MM.1S (cell line): ENCODE measurements at regions not wholly inside any gene's neighbourhood (a gene's known extent, or its start where the extent isn't known, plus 50 kb on each side); places are given as distances from the start of the nearest gene placed in this dataset.

Source experiments
- DNase-seq: peaks from one replicate; pipeline ENCODE4 v3.0.0-alpha.2; 2015
- H2AFZ ChIP-seq: fragments of 300-600 bp; sonication (generic); 2 replicates; pipeline ENCODE4 v1.6.0; 2016; ENCODE audit warnings: antibody characterized with exemption, low read length
- H3F3A ChIP-seq: fragments of 300-600 bp; sonication (generic); 2 replicates; pipeline ENCODE4 v1.6.1; 2016; ENCODE audit warnings: mild to moderate bottlenecking, antibody characterized with exemption, low read length, moderate library complexity, mixed read lengths; ENCODE audit not compliant: insufficient read depth
- H3K27ac ChIP-seq: fragments of 300-600 bp; sonication (generic); 2 replicates; pipeline ENCODE4 v1.5.1; 2016; ENCODE audit warnings: mild to moderate bottlenecking, low read length
- H3K27me3 ChIP-seq: fragments of 300-600 bp; sonication (generic); replicated peaks from 2 replicates; pipeline ENCODE4 v1.6.0; 2016; ENCODE audit warnings: low read length; ENCODE audit not compliant: insufficient read depth
- H3K36me3 ChIP-seq: fragments of 300-600 bp; sonication (generic); replicated peaks from 2 replicates; pipeline ENCODE4 v1.6.1; 2016; ENCODE audit warnings: mild to moderate bottlenecking, low read length, mixed read lengths; ENCODE audit not compliant: insufficient read depth
- H3K4me1 ChIP-seq: fragments of 300-600 bp; sonication (generic); 2 replicates; pipeline ENCODE4 v1.6.1; 2016; ENCODE audit warnings: low read length, mixed read lengths
- H3K4me2 ChIP-seq: fragments of 300-600 bp; sonication (generic); 2 replicates; pipeline ENCODE4 v1.6.0; 2016; ENCODE audit warnings: low read depth, low read length
- H3K4me3 ChIP-seq: fragments of 300-600 bp; sonication (generic); 2 replicates; pipeline ENCODE4 v1.5.1; 2016; ENCODE audit warnings: low read length, mixed read lengths
- H3K79me2 ChIP-seq: fragments of 300-600 bp; sonication (generic); 2 replicates; pipeline ENCODE4 v1.6.1; 2016; ENCODE audit warnings: mixed run types, low read length, mixed read lengths
- H3K9ac ChIP-seq: fragments of 300-600 bp; sonication (generic); 2 replicates; pipeline ENCODE4 v1.6.1; 2016; ENCODE audit warnings: low read length, mixed read lengths
- H3K9me2 ChIP-seq: fragments of 300-600 bp; sonication (generic); replicated peaks from 2 replicates; pipeline ENCODE4 v1.6.1; 2016; ENCODE audit warnings: mild to moderate bottlenecking, low read length, mixed read lengths; ENCODE audit not compliant: insufficient read depth
- H3K9me3 ChIP-seq: fragments of 300-600 bp; sonication (generic); replicated peaks from 2 replicates; pipeline ENCODE4 v1.6.1; 2016; ENCODE audit warnings: mild to moderate bottlenecking, low read length, mixed read lengths; ENCODE audit not compliant: insufficient read depth
- H4K20me1 ChIP-seq: fragments of 300-600 bp; sonication (generic); 2 replicates; pipeline ENCODE4 v1.6.1; 2016; ENCODE audit warnings: mild to moderate bottlenecking, low read length, moderate library complexity, mixed read lengths; ENCODE audit not compliant: insufficient read depth
- EZH2 ChIP-seq: fragments of 300-600 bp; sonication (generic); optimal IDR thresholded peaks from 2 replicates; pipeline ENCODE3; 2017; ENCODE audit warnings: low read depth, mild to moderate bottlenecking, antibody characterized with exemption, low read length, mixed read lengths
- EZH2phosphoT487 ChIP-seq: fragments of 300-600 bp; sonication (generic); IDR thresholded peaks from 2 replicates; pipeline ENCODE4 v1.6.1; 2018; ENCODE audit warnings: antibody characterized with exemption, low read length
- TF ChIP-seq, protein P1 (sequence below): fragments of 300-600 bp; sonication (generic); IDR thresholded peaks from 2 replicates; pipeline ENCODE4 v1.5.1; 2016; ENCODE audit warnings: antibody characterized with exemption, low read length, mixed read lengths

DNA sequence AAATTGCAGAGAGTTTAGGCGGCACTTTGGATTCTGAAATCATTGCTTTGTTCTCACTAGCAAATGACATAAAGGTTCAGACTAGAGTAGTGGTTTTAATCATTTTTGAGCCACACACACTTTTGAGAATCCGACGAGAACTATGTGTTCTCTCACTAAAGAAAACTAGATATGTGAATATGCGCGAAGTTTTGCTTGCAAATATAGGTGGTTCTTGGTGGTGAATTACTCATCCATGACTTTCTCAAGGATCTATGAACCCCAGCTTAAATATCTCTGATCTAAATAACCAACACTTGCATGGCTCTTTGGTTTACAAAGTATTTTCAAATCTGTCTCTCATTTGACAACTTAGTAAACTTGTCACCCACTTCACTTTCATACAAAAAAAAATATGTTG, 54.8 kb downstream of the NOG start:
- Histone ChIP-seq H3K79me2 (no peaks in the 10 kb centered on the region), H3K36me3 (no peaks in the 10 kb centered on the region), H3K4me3 (no peak overlapping the region), H3K27me3 (no peaks in the 10 kb centered on the region), H3F3A (no peaks in the 10 kb centered on the region), H3K4me2 (no peak overlapping the region), H4K20me1 (no peaks in the 10 kb centered on the region), H3K9ac (no peak overlapping the region), H3K9me3 (no peaks in the 10 kb centered on the region), H3K27ac (no peak overlapping the region), H2AFZ (no peak overlapping the region), H3K4me1 (no peaks in the 10 kb centered on the region), H3K9me2 (no peaks in the 10 kb centered on the region)
- TF ChIP-seq, protein P1, sequence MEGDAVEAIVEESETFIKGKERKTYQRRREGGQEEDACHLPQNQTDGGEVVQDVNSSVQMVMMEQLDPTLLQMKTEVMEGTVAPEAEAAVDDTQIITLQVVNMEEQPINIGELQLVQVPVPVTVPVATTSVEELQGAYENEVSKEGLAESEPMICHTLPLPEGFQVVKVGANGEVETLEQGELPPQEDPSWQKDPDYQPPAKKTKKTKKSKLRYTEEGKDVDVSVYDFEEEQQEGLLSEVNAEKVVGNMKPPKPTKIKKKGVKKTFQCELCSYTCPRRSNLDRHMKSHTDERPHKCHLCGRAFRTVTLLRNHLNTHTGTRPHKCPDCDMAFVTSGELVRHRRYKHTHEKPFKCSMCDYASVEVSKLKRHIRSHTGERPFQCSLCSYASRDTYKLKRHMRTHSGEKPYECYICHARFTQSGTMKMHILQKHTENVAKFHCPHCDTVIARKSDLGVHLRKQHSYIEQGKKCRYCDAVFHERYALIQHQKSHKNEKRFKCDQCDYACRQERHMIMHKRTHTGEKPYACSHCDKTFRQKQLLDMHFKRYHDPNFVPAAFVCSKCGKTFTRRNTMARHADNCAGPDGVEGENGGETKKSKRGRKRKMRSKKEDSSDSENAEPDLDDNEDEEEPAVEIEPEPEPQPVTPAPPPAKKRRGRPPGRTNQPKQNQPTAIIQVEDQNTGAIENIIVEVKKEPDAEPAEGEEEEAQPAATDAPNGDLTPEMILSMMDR: no peak
- TF ChIP-seq EZH2 (no peak), EZH2phosphoT487 (no peak)
- DNase-seq: no peak

GRCh38 chr17:56648806-56649205, 55.3 kb downstream of the NOG start:
- TF ChIP-seq, protein P1: no peak
- TF ChIP-seq EZH2: no peak
- no peak for TF ChIP-seq EZH2phosphoT487
- H4K20me1 ChIP-seq: no peaks in the 10 kb centered on the region
- no peak overlapping the region for H3K27ac ChIP-seq
- H3K4me3 ChIP-seq: no peak overlapping the region
- no peaks in the 10 kb centered on the region for H3F3A ChIP-seq
- H3K36me3 ChIP-seq: no peaks in the 10 kb centered on the region
- no peak overlapping the region for H3K4me2 ChIP-seq
- H3K4me1 ChIP-seq: 0 out of 2 replicates have a peak, but pooled peaks cover 5% of the 10 kb centered on the region
- no peaks in the 10 kb centered on the region for H3K9me3 ChIP-seq
- H3K9ac ChIP-seq: no peak overlapping the region
- no peaks in the 10 kb centered on the region for H3K79me2 ChIP-seq
- DNase-seq: no peak
- no peaks in the 10 kb centered on the region for H3K27me3 ChIP-seq
- H3K9me2 ChIP-seq: no peaks in the 10 kb centered on the region
- no peak overlapping the region for H2AFZ ChIP-seq

DNA sequence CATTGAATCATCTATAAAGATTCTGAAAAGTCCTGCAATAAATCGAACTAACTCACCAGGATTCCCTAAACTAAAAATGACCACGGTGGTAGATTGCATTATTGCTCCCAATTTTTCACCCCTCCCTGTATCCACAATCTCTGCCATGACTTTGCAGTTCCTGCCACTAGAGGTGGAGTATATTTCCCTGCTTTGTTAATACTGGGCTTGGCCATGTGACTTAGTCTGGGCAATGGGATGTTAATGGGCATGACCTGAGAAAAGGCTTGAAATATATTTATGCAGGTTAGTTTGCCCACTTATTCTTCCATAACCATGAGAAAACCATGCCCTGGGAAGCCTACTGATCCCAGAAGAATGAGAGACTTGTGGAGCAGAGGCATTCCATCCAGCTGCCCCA, 59.1 kb downstream of the NOG start:
- Histone ChIP-seq H3K4me1 (0 out of 2 replicates have a peak, but pooled peaks cover 5% of the 10 kb centered on the region), H4K20me1 (no peaks in the 10 kb centered on the region), H3F3A (no peaks in the 10 kb centered on the region), H3K27ac (no peak overlapping the region), H3K4me3 (no peak overlapping the region), H3K79me2 (no peaks in the 10 kb centered on the region), H2AFZ (no peak overlapping the region), H3K27me3 (no peaks in the 10 kb centered on the region), H3K36me3 (no peaks in the 10 kb centered on the region), H3K9me2 (no peaks in the 10 kb centered on the region), H3K4me2 (no peak overlapping the region), H3K9ac (no peak overlapping the region), H3K9me3 (no peaks in the 10 kb centered on the region)
- no peak for DNase-seq
- TF ChIP-seq EZH2phosphoT487 (no peak), EZH2 (no peak)
- TF ChIP-seq, protein P1: no peak
